Thyroid gland (tissue), 4 donors: ENCODE measurements at regions not wholly inside any gene's neighbourhood (a gene's known extent, or its start where the extent isn't known, plus 50 kb on each side); places are given as distances from the start of the nearest gene placed in this dataset.

ENCODE experiments used
- DNase-seq, 2 donors: peaks; one replicate each; pipeline ENCODE4 v3.0.0-alpha.2; 2019
- H3K27ac ChIP-seq, 3 donors: fragments of 200-600 bp; sonication (generic); 1 replicate in 2 of 3; 2 replicates in 1 of 3; pipeline ENCODE4 v1.5.1; 2016 to 2019; ENCODE audit warnings: mild to moderate bottlenecking in 1 of 3, moderate library complexity in 1 of 3
- H3K27me3 ChIP-seq: fragments of 200-600 bp; sonication (generic); one replicate; pipeline ENCODE4 v1.5.1; 2019
- H3K36me3 ChIP-seq, 2 donors: fragments of 200-600 bp; sonication (generic); one replicate each; pipeline ENCODE4 v1.5.1; 2016 to 2019
- H3K4me1 ChIP-seq, 2 donors: fragments of 200-600 bp; sonication (generic); one replicate each; pipeline ENCODE4 v1.5.1; 2017 to 2019
- H3K4me3 ChIP-seq, 3 donors: fragments of 200-600 bp; sonication (generic); replicated peaks in 1 of 3; 1 replicate in 2 of 3; 2 replicates in 1 of 3; pipeline ENCODE4 v1.5.1; 2016; ENCODE audit warnings: mild to moderate bottlenecking in 1 of 3
- H3K9me3 ChIP-seq: fragments of 200-600 bp; sonication (generic); one replicate; pipeline ENCODE4 v1.5.1; 2017
- POLR2A ChIP-seq, 2 donors: fragments of 450-650 bp; IDR thresholded peaks; one replicate each; pipeline ENCODE4 v1.6.1; 2017; ENCODE audit warnings: antibody characterized with exemption in 2 of 2, mild to moderate bottlenecking in 2 of 2, moderate library complexity in 1 of 2
- WGBS, 2 donors: methylation state at CpG; one replicate each; pipeline ENCODE4 v1.1.5; 2017; 5-methylcytosine and 5-hydroxymethylcytosine counted together
- intact Hi-C: fragments of 100-400 bp; cut with DNase I; formaldehyde crosslinking; loops from one replicate; pipeline ENCODE4 v1.15.1; 2023
- TF ChIP-seq, protein P1 (sequence below), 6 experiments: fragments of 200-600 bp in 3 of 6; fragments of 450-650 bp in 3 of 6; sonication (generic) in 3 of 6; IDR thresholded peaks; one replicate each; pipeline ENCODE4 v1.5.1; 2016 to 2019; ENCODE audit warnings: antibody characterized with exemption in 6 of 6, mild to moderate bottlenecking in 2 of 6, inconsistent platforms in 1 of 6, moderate library complexity in 1 of 6

- H3K36me3 ChIP-seq: no peaks in the 10 kb centered on the region
- H3K27me3 ChIP-seq: no peaks in the 10 kb centered on the region
- intact Hi-C loops: no loop called here
- 98 to 99% methylated on average over 4 of the region's 4 CpGs for WGBS, 2 donors
- H3K4me3 ChIP-seq: no peak overlapping the region
- DNase-seq: no peak
- H3K9me3 ChIP-seq: no peaks in the 10 kb centered on the region
- H3K27ac ChIP-seq: no peak overlapping the region
- no peak for TF ChIP-seq POLR2A (IDR thresholded peaks at IDR 0.05)
- TF ChIP-seq, protein P1, sequence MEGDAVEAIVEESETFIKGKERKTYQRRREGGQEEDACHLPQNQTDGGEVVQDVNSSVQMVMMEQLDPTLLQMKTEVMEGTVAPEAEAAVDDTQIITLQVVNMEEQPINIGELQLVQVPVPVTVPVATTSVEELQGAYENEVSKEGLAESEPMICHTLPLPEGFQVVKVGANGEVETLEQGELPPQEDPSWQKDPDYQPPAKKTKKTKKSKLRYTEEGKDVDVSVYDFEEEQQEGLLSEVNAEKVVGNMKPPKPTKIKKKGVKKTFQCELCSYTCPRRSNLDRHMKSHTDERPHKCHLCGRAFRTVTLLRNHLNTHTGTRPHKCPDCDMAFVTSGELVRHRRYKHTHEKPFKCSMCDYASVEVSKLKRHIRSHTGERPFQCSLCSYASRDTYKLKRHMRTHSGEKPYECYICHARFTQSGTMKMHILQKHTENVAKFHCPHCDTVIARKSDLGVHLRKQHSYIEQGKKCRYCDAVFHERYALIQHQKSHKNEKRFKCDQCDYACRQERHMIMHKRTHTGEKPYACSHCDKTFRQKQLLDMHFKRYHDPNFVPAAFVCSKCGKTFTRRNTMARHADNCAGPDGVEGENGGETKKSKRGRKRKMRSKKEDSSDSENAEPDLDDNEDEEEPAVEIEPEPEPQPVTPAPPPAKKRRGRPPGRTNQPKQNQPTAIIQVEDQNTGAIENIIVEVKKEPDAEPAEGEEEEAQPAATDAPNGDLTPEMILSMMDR (IDR thresholded peaks at IDR 0.05): no peak
- H3K4me1 ChIP-seq: peaks cover 20 to 44% of the 10 kb centered on the region in 2 donors
These were observed 66.0 kb upstream of the DOCK9 start for GRCh38 chr13:99043831-99044231.

DNA sequence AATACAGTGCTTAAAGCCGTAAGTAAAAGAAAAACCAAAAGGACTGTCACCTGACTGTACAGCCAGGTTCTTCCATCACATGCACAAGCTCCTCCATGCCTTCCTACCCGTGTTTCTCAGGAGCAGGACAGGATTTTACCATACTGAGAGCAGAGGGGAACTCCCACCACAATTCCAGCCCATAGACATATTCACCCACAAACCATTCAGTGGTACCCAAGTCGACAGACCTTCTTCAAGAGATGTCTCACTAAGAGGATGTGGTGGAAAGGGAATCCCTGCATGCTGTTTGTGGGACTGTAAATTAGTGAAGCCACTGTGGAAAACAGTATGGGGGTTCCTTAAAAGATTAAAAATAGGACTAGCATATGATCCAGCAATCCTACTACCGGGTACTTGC lies 66.9 kb upstream of the DOCK9 start:
- DNase-seq: no peak
- H3K4me3 ChIP-seq: no peak overlapping the region
- no peaks in the 10 kb centered on the region for H3K36me3 ChIP-seq
- TF ChIP-seq POLR2A (IDR thresholded peaks at IDR 0.05): no peak
- TF ChIP-seq, protein P1 (IDR thresholded peaks at IDR 0.05): no peak
- no peak overlapping the region for H3K27ac ChIP-seq
- WGBS, 2 donors: 80 to 81% methylated on average over 4 of the region's 4 CpGs
- no peaks in the 10 kb centered on the region for H3K9me3 ChIP-seq
- peaks cover 20 to 44% of the 10 kb centered on the region in 2 donors for H3K4me1 ChIP-seq
- no peaks in the 10 kb centered on the region for H3K27me3 ChIP-seq
- intact Hi-C loops: no loop called here

DNA sequence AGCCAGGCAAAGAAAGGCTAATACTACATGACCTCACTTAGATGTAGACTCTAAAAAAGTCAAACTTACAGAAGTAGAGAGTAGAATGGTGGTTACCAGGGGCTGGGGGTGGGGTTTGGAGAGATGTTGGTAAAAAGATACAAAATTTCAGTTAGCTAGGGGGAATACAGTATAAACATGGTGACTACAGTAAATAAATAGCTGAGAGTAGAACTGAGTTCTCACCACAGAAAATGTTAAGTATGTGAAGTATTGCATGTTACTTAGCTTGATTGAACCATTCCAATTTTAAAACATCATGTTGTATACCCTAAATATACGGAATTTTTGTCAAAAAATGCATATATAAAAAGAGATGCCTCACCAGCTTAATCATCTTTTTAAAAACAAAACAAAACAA lies 67.5 kb upstream of the DOCK9 start:
- intact Hi-C loops: no loop called here
- H3K27me3 ChIP-seq: no peaks in the 10 kb centered on the region
- peak overlapping the region; percentile 34 to 83 (median 77) for H3K27ac ChIP-seq
- 76 to 83% methylated on average over 1 of the region's 1 CpG for WGBS, 2 donors
- no peaks in the 10 kb centered on the region for H3K36me3 ChIP-seq
- peaks cover 19 to 44% of the 10 kb centered on the region in 2 donors for H3K4me1 ChIP-seq
- H3K9me3 ChIP-seq: no peaks in the 10 kb centered on the region
- no peak for DNase-seq
- TF ChIP-seq, protein P1 (IDR thresholded peaks at IDR 0.05): no peak
- no peak overlapping the region for H3K4me3 ChIP-seq

DNA sequence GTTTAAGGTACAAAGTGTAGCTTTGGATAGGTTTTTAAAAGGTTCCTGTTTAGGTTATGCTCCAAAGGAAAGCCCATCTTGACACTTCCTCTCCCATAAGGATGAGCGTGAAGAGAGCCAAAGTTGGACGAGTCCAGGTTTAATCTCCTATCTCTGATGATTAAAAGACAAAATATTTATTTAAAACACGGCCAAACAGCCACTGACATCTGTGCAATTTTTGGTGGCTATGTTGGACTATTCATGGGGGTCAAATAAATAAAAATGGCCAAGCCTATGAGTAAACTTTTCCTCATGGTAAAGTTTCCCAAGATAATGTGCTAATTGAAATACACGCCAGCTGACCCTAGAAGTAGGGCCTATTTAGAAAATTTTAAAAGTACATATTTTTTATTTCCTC lies 69.0 kb upstream of the DOCK9 start:
- intact Hi-C loops: no loop called here
- 41 to 55% methylated on average over 4 of the region's 4 CpGs for WGBS, 2 donors
- H3K27ac ChIP-seq: peak overlapping the region; percentile 34 to 83 (median 77)

GRCh38 chr13:99050983-99051488 lies 73.2 kb upstream of the DOCK9 start:
- WGBS, 2 donors: 91 to 94% methylated on average over 7 of the region's 7 CpGs
- H3K27ac ChIP-seq: no peak overlapping the region
- H3K36me3 ChIP-seq: no peaks in the 10 kb centered on the region
- H3K4me3 ChIP-seq: no peak overlapping the region
- TF ChIP-seq POLR2A (IDR thresholded peaks at IDR 0.05): no peak
- TF ChIP-seq, protein P1 (IDR thresholded peaks at IDR 0.05): no peak
- H3K4me1 ChIP-seq: peaks cover 19 to 52% of the 10 kb centered on the region in 2 donors
- DNase-seq: no peak
- H3K27me3 ChIP-seq: no peaks in the 10 kb centered on the region
- intact Hi-C loops: no loop called here
- no peaks in the 10 kb centered on the region for H3K9me3 ChIP-seq

More for the DNA sequence above, 69.0 kb upstream of the DOCK9 start:
- no peaks in the 10 kb centered on the region for H3K9me3 ChIP-seq
- H3K4me3 ChIP-seq: no peak overlapping the region
- H3K4me1 ChIP-seq: peaks cover 13 to 41% of the 10 kb centered on the region in 2 donors
- no peak for DNase-seq
- H3K36me3 ChIP-seq: no peaks in the 10 kb centered on the region
- no peaks in the 10 kb centered on the region for H3K27me3 ChIP-seq
- TF ChIP-seq, protein P1 (IDR thresholded peaks at IDR 0.05): no peak
- no peak for TF ChIP-seq POLR2A (IDR thresholded peaks at IDR 0.05)
